ENCODE measurements at regions not wholly inside any gene's neighbourhood (a gene's known extent, or its start where the extent isn't known, plus 50 kb on each side); places are given as distances from the start of the nearest gene placed in this dataset.

GRCh38 chr21:24179110-24179509 is 1428.2 kb downstream of the MRPL39 start:
- H3K4me1 ChIP-seq (ENCODE audit: control insufficient read depth, extremely low read depth, insufficient read depth, low read length), result no peaks in the 10 kb centered on the region
- H3K4me2 ChIP-seq (ENCODE audit: control insufficient read depth, extremely low read depth, insufficient read depth, low read depth, low read length), result no peak overlapping the region
- FAIRE-seq (no peak), DNase-seq (ENCODE audit: low read depth, low spot score) (no peak)
- no peak overlapping the region for H3K4me3 ChIP-seq (ENCODE audit: control insufficient read depth in 2 of 3, extremely low read depth in 1 of 3, insufficient read depth in 2 of 3, low read depth in 1 of 3, low read length in 3 of 3)
- no peaks in the 10 kb centered on the region for H3K9me1 ChIP-seq (ENCODE audit: control insufficient read depth, extremely low read depth, insufficient read depth, low read length)
- H3K9me3 ChIP-seq (ENCODE audit: control insufficient read depth, low read depth, low read length), result no peaks in the 10 kb centered on the region
- no peak overlapping the region for H3K27ac ChIP-seq (ENCODE audit: control insufficient read depth, insufficient read depth, low read length)
- H3K36me3 ChIP-seq (ENCODE audit: control insufficient read depth in 2 of 2, extremely low read depth in 1 of 2, insufficient read depth in 2 of 2, low read length in 2 of 2), result no peaks in the 10 kb centered on the region
- H3K79me2 ChIP-seq (ENCODE audit: control insufficient read depth, insufficient read depth, low read length), result no peaks in the 10 kb centered on the region
- no peak overlapping the region for H2AFZ ChIP-seq (ENCODE audit: control insufficient read depth, low read length)
- no peaks in the 10 kb centered on the region for H3K27me3 ChIP-seq (ENCODE audit: control insufficient read depth, extremely low read depth, insufficient read depth, low read length)
- TF ChIP-seq EZH2 (IDR thresholded peaks at IDR 0.05; ENCODE audit: low read length), result no peak
- TF ChIP-seq CTCF (optimal IDR thresholded peaks at IDR 0.05 in 1 of 3, IDR thresholded peaks at IDR 0.05 in 1 of 3, conservative IDR thresholded peaks at IDR 0.05 in 1 of 3; ENCODE audit: extremely low read depth in 1 of 3, insufficient read depth in 2 of 3, low read length in 3 of 3), result no peak
- no peaks in the 10 kb centered on the region for H4K20me1 ChIP-seq (ENCODE audit: control insufficient read depth, extremely low read depth, insufficient read depth, low read length)
- dilution Hi-C loops (cut with MboI; ENCODE audit: extremely low pct_ligation_motif_present, low sequenced_read_pairs), result no loop called here
- H3K9ac ChIP-seq (ENCODE audit: control insufficient read depth, extremely low read depth, insufficient read depth, low read length), result no peak overlapping the region

GRCh38 chr21:24175106-24175505 is 1432.2 kb downstream of the MRPL39 start:
- no peak overlapping the region for H2AFZ ChIP-seq (ENCODE audit: control insufficient read depth, low read length)
- no peaks in the 10 kb centered on the region for H4K20me1 ChIP-seq (ENCODE audit: control insufficient read depth, extremely low read depth, insufficient read depth, low read length)
- H3K27ac ChIP-seq (ENCODE audit: control insufficient read depth, insufficient read depth, low read length), result no peak overlapping the region
- H3K9me3 ChIP-seq (ENCODE audit: control insufficient read depth, low read depth, low read length), result no peaks in the 10 kb centered on the region
- H3K9ac ChIP-seq (ENCODE audit: control insufficient read depth, extremely low read depth, insufficient read depth, low read length), result no peak overlapping the region
- DNase-seq (ENCODE audit: low read depth, low spot score) (no peak), FAIRE-seq (no peak)
- H3K4me3 ChIP-seq (ENCODE audit: control insufficient read depth in 2 of 3, extremely low read depth in 1 of 3, insufficient read depth in 2 of 3, low read depth in 1 of 3, low read length in 3 of 3), result no peak overlapping the region
- H3K4me1 ChIP-seq (ENCODE audit: control insufficient read depth, extremely low read depth, insufficient read depth, low read length), result no peaks in the 10 kb centered on the region
- H3K36me3 ChIP-seq (ENCODE audit: control insufficient read depth in 2 of 2, extremely low read depth in 1 of 2, insufficient read depth in 2 of 2, low read length in 2 of 2), result no peaks in the 10 kb centered on the region
- dilution Hi-C loops (cut with MboI; ENCODE audit: extremely low pct_ligation_motif_present, low sequenced_read_pairs), result no loop called here
- no peaks in the 10 kb centered on the region for H3K79me2 ChIP-seq (ENCODE audit: control insufficient read depth, insufficient read depth, low read length)
- no peaks in the 10 kb centered on the region for H3K9me1 ChIP-seq (ENCODE audit: control insufficient read depth, extremely low read depth, insufficient read depth, low read length)
- no peak overlapping the region for H3K4me2 ChIP-seq (ENCODE audit: control insufficient read depth, extremely low read depth, insufficient read depth, low read depth, low read length)
- H3K27me3 ChIP-seq (ENCODE audit: control insufficient read depth, extremely low read depth, insufficient read depth, low read length), result no peaks in the 10 kb centered on the region
- TF ChIP-seq EZH2 (IDR thresholded peaks at IDR 0.05; ENCODE audit: low read length) (no peak), CTCF (optimal IDR thresholded peaks at IDR 0.05 in 1 of 3, IDR thresholded peaks at IDR 0.05 in 1 of 3, conservative IDR thresholded peaks at IDR 0.05 in 1 of 3; ENCODE audit: extremely low read depth in 1 of 3, insufficient read depth in 2 of 3, low read length in 3 of 3) (no peak)

Data from keratinocyte (primary cell).